Keratinocyte (primary cell): ENCODE measurements at regions not wholly inside any gene's neighbourhood (a gene's known extent, or its start where the extent isn't known, plus 50 kb on each side); places are given as distances from the start of the nearest gene placed in this dataset.

Experiments used
- EZH2 ChIP-seq: IDR thresholded peaks from one replicate; pipeline ENCODE4 v1.6.1; 2012; ENCODE audit warnings: inconsistent platforms, mild to moderate bottlenecking, low read length, moderate library complexity
- TF ChIP-seq, protein P1 (sequence below), 3 experiments: IDR thresholded peaks in 1 of 3; conservative IDR thresholded peaks in 1 of 3; optimal IDR thresholded peaks in 1 of 3; 2 replicates in 2 of 3; 3 replicates in 1 of 3; pipeline versions ENCODE3 to v1.5.1; 2011; ENCODE audit warnings: low read length in 3 of 3, mild to moderate bottlenecking in 3 of 3, moderate library complexity in 2 of 3, control low read depth in 1 of 3, inconsistent platforms in 1 of 3; ENCODE audit not compliant: insufficient read depth in 2 of 3; ENCODE audit errors: extremely low read depth in 1 of 3

GRCh38 chr2:601387-601698 is 75.9 kb downstream of the TMEM18 start:
- TF ChIP-seq, protein P1, sequence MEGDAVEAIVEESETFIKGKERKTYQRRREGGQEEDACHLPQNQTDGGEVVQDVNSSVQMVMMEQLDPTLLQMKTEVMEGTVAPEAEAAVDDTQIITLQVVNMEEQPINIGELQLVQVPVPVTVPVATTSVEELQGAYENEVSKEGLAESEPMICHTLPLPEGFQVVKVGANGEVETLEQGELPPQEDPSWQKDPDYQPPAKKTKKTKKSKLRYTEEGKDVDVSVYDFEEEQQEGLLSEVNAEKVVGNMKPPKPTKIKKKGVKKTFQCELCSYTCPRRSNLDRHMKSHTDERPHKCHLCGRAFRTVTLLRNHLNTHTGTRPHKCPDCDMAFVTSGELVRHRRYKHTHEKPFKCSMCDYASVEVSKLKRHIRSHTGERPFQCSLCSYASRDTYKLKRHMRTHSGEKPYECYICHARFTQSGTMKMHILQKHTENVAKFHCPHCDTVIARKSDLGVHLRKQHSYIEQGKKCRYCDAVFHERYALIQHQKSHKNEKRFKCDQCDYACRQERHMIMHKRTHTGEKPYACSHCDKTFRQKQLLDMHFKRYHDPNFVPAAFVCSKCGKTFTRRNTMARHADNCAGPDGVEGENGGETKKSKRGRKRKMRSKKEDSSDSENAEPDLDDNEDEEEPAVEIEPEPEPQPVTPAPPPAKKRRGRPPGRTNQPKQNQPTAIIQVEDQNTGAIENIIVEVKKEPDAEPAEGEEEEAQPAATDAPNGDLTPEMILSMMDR (optimal IDR thresholded peaks at IDR 0.05 in 1 of 3, IDR thresholded peaks at IDR 0.05 in 1 of 3, conservative IDR thresholded peaks at IDR 0.05 in 1 of 3; ENCODE audit: extremely low read depth in 1 of 3, insufficient read depth in 2 of 3, low read length in 3 of 3) = no peak
- TF ChIP-seq EZH2 = no peak
